ENCODE measurements at regions not wholly inside any gene's neighbourhood (a gene's known extent, or its start where the extent isn't known, plus 50 kb on each side); places are given as distances from the start of the nearest gene placed in this dataset.

GRCh38 chr2:116057538-116057937, 1615.1 kb downstream of the DPP10 start:
- TF ChIP-seq NFYB (CRISPR knock-in tag; conservative IDR thresholded peaks at IDR 0.05; ENCODE audit: low read depth): no peak
- no peak for TF ChIP-seq NR1H2 (CRISPR knock-in tag; IDR thresholded peaks at IDR 0.05)
- no peak for TF ChIP-seq MYBL2 (CRISPR knock-in tag; IDR thresholded peaks at IDR 0.05)
- no peak for TF ChIP-seq CREB1 (CRISPR knock-in tag; IDR thresholded peaks at IDR 0.05)
- TF ChIP-seq RORB (CRISPR knock-in tag; IDR thresholded peaks at IDR 0.05): no peak
- no peak for TF ChIP-seq CTCF (IDR thresholded peaks at IDR 0.05)
- TF ChIP-seq CREM (CRISPR knock-in tag; IDR thresholded peaks at IDR 0.05): no peak
- no peak for TF ChIP-seq SP1 (CRISPR knock-in tag; conservative IDR thresholded peaks at IDR 0.05)
- TF ChIP-seq ZNF121 (CRISPR knock-in tag; IDR thresholded peaks at IDR 0.05): no peak
- TF ChIP-seq CDX4 (CRISPR knock-in tag; IDR thresholded peaks at IDR 0.05; ENCODE audit: borderline replicate concordance): no peak
- no peak for TF ChIP-seq SMAD4 (CRISPR knock-in tag; IDR thresholded peaks at IDR 0.05)
- no peak for TF ChIP-seq SOX15 (CRISPR knock-in tag; IDR thresholded peaks at IDR 0.05)

GRCh38 chr2:116061023-116061422, 1618.6 kb downstream of the DPP10 start:
- ChIA-PET POLR2A (no interaction called here), CTCF (no interaction called here)
- Mint-ChIP-seq H3K4me1 (peaks cover 10% of the 10 kb centered on the region), H3K36me3 (peaks cover 12% of the 10 kb centered on the region), H3K27me3 (ENCODE audit: low read depth) (no peaks in the 10 kb centered on the region), H3K27ac (no peak overlapping the region), H3K4me3 (no peak overlapping the region), H3K9me3 (peaks cover 39% of the 10 kb centered on the region)
- TF ChIP-seq ZMAT4 (CRISPR knock-in tag; IDR thresholded peaks at IDR 0.05) (no peak), ZSCAN18 (CRISPR knock-in tag; IDR thresholded peaks at IDR 0.05) (no peak), PREB (CRISPR knock-in tag; IDR thresholded peaks at IDR 0.05; ENCODE audit: borderline replicate concordance) (no peak), STAT6 (CRISPR knock-in tag; conservative IDR thresholded peaks at IDR 0.05; ENCODE audit: low read depth) (no peak), MYBL2 (CRISPR knock-in tag; IDR thresholded peaks at IDR 0.05) (no peak), RORB (CRISPR knock-in tag; IDR thresholded peaks at IDR 0.05) (no peak), SMAD3 (CRISPR knock-in tag; IDR thresholded peaks at IDR 0.05; ENCODE audit: borderline replicate concordance) (no peak), TP53 (CRISPR knock-in tag; IDR thresholded peaks at IDR 0.05) (no peak), ZBTB21 (CRISPR knock-in tag; IDR thresholded peaks at IDR 0.05; ENCODE audit: borderline replicate concordance) (no peak), NFYB (CRISPR knock-in tag; conservative IDR thresholded peaks at IDR 0.05; ENCODE audit: low read depth) (no peak)
- ATAC-seq (no peak), DNase-seq (ENCODE audit: low spot score) (no peak)

More at GRCh38 chr2:116057538-116057937, 1615.1 kb downstream of the DPP10 start:
- Mint-ChIP-seq H3K27ac (no peak overlapping the region), H3K9me3 (peaks cover 28% of the 10 kb centered on the region), H3K4me1 (peaks cover 10% of the 10 kb centered on the region), H3K4me3 (no peak overlapping the region), H3K27me3 (ENCODE audit: low read depth) (no peaks in the 10 kb centered on the region), H3K36me3 (peaks cover 18% of the 10 kb centered on the region)
- ChIA-PET CTCF (interaction anchor here (0.6 kb wide), 1 partner anchor 147 kb away, joined by 4 read pairs; no protein-coding TSS in a partner anchor), POLR2A (no interaction called here)
- peak; percentile 51; the same call in 1 of the 2 replicates for ATAC-seq
- DNase-seq (ENCODE audit: low spot score): no peak
